ENCODE measurements at regions not wholly inside any gene's neighbourhood (a gene's known extent, or its start where the extent isn't known, plus 50 kb on each side); places are given as distances from the start of the nearest gene placed in this dataset.

DNA sequence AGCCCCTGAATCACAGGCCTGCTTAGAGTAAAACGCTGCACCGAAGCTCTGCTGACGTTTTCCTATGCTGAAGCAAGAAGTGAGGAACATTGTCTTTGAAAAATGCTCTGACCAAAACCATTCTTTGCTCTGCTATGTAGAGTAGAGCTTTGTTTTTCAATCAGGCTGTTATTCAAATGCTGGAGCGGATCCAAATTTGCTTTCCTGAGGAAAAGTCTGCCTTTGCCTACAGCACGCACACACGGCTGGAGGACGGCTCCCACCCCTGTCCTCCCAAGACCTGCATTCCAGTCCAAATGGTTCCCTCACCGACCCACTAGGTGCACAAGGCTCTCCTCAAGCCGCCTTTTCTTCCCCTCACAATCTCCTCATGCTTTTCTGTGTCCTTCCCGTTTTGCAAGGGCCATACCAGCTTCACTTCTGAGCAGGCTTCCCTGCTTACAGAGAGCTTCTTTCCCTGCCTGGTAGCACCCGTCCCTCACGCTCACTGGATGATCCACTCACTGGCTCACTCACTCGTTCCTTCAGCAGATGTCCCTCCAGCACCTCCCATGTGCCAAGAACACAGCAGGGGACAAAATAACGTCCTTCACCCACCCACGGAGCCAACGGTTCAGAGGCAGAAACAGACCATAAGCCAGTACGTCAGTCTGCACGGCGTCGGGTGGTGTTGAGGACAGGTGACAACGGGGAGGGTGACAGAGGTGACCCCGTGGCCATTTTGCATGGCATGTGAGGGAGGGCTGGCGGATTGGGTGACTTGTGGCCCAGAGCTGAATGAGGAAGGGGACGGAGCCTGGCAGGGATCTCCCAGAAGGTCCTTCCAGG is 137.9 kb upstream of the NEDD9 start:
- no peak overlapping the region for H3K4me3 ChIP-seq (ENCODE audit: low read length in 2 of 2)
- H3K4me1 ChIP-seq (ENCODE audit: control insufficient read depth, insufficient read depth, low read length) = no peaks in the 10 kb centered on the region
- peaks cover 0 to 2% of the 10 kb centered on the region in 2 donors for H3K9me3 ChIP-seq (ENCODE audit: control insufficient read depth in 2 of 2, low read length in 2 of 2)
- no peaks in the 10 kb centered on the region for H3K36me3 ChIP-seq (ENCODE audit: control insufficient read depth in 2 of 2, insufficient read depth in 2 of 2, low read length in 2 of 2)
- H3K27ac ChIP-seq (ENCODE audit: low read length) = no peak overlapping the region
- no peak overlapping the region for H3K9ac ChIP-seq (ENCODE audit: low read length in 2 of 2)
- no peaks in the 10 kb centered on the region for H3K27me3 ChIP-seq (ENCODE audit: control insufficient read depth in 1 of 2, insufficient read depth in 2 of 2, low read length in 2 of 2)

DNA sequence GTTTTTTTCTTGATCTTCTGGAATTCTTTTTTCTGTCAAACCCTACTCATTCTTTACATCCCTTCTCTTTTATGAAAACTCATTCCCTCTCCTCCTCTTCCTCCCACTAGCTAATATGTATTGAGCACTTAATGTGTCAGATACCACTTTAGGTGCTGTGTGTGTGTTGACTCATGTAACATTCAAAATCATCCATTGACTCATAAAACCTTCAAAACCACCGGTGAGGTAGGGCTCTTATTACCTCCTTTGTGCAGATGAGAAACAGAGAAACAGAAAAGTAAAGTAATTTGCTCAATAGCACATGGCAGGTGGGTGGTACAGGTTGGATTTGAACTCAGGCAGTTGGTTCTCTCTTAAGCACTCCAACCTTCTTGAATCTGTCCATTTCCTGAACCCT is 136.3 kb upstream of the NEDD9 start:
- no peaks in the 10 kb centered on the region for H3K4me1 ChIP-seq (ENCODE audit: control insufficient read depth, insufficient read depth, low read length)
- no peak overlapping the region for H3K27ac ChIP-seq (ENCODE audit: low read length)
- no peaks in the 10 kb centered on the region for H3K36me3 ChIP-seq (ENCODE audit: control insufficient read depth in 2 of 2, insufficient read depth in 2 of 2, low read length in 2 of 2)
- no peaks in the 10 kb centered on the region for H3K9me3 ChIP-seq (ENCODE audit: control insufficient read depth in 2 of 2, low read length in 2 of 2)
- no peak overlapping the region for H3K4me3 ChIP-seq (ENCODE audit: low read length in 2 of 2)
- no peaks in the 10 kb centered on the region for H3K27me3 ChIP-seq (ENCODE audit: control insufficient read depth in 1 of 2, insufficient read depth in 2 of 2, low read length in 2 of 2)
- no peak overlapping the region for H3K9ac ChIP-seq (ENCODE audit: low read length in 2 of 2)

DNA sequence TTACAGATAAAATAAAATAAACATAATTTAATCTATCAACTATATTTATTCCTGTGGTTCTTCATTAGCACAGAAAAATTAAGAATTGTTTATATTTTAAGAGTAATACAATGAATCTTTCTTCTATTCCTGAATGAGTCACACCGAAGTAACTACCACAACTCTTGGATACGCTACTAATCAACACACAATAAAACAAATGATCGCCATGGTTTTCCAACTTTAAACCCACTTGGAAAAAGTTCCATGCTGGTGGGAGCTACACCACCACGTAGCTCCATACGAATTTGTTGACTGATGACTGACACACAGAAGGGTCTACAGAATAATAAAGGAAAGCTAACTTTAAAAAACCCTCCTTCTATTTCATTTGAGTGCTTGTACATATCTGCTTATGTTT is 135.8 kb upstream of the NEDD9 start:
- H3K27ac ChIP-seq (ENCODE audit: low read length) = no peak overlapping the region

DNA sequence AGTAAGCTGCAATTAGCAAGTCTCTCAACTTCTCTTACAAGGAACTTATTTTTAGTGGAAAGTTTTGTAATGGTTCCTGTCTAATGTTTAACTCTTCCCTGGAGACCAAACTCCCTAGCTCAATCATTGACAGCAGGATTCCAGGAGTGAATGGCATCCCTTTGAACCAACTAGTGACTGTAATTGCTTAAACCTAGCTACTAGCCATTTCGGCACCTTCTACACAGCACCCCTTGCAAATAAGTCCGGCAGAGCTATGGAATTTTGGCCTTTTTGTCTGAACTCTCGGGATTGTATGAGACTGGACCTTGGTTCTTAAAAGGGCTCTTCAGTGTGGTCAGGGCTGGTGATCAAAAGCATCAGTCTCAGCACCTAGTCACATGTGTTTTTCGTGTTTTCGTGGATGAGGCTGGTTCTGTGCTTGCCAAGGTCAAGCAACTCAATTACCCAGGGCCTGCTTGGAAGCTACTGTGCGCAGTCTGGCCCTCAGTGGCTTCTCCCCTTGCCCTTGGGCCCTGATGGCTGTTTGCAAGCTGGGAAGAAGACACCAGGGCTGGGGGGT is 135.3 kb upstream of the NEDD9 start:
- Histone ChIP-seq H3K9ac (ENCODE audit: low read length in 2 of 2) (no peak overlapping the region), H3K36me3 (ENCODE audit: control insufficient read depth in 2 of 2, insufficient read depth in 2 of 2, low read length in 2 of 2) (no peaks in the 10 kb centered on the region), H3K27ac (ENCODE audit: low read length) (no peak overlapping the region), H3K4me3 (ENCODE audit: low read length in 2 of 2) (no peak overlapping the region), H3K4me1 (ENCODE audit: control insufficient read depth, insufficient read depth, low read length) (no peaks in the 10 kb centered on the region), H3K27me3 (ENCODE audit: control insufficient read depth in 1 of 2, insufficient read depth in 2 of 2, low read length in 2 of 2) (no peaks in the 10 kb centered on the region), H3K9me3 (ENCODE audit: control insufficient read depth in 2 of 2, low read length in 2 of 2) (no peaks in the 10 kb centered on the region)

More for the DNA sequence above, 135.8 kb upstream of the NEDD9 start:
- Histone ChIP-seq H3K27me3 (ENCODE audit: control insufficient read depth in 1 of 2, insufficient read depth in 2 of 2, low read length in 2 of 2) (no peaks in the 10 kb centered on the region), H3K9me3 (ENCODE audit: control insufficient read depth in 2 of 2, low read length in 2 of 2) (no peaks in the 10 kb centered on the region), H3K9ac (ENCODE audit: low read length in 2 of 2) (no peak overlapping the region), H3K4me3 (ENCODE audit: low read length in 2 of 2) (no peak overlapping the region), H3K4me1 (ENCODE audit: control insufficient read depth, insufficient read depth, low read length) (no peaks in the 10 kb centered on the region), H3K36me3 (ENCODE audit: control insufficient read depth in 2 of 2, insufficient read depth in 2 of 2, low read length in 2 of 2) (no peaks in the 10 kb centered on the region)

DNA sequence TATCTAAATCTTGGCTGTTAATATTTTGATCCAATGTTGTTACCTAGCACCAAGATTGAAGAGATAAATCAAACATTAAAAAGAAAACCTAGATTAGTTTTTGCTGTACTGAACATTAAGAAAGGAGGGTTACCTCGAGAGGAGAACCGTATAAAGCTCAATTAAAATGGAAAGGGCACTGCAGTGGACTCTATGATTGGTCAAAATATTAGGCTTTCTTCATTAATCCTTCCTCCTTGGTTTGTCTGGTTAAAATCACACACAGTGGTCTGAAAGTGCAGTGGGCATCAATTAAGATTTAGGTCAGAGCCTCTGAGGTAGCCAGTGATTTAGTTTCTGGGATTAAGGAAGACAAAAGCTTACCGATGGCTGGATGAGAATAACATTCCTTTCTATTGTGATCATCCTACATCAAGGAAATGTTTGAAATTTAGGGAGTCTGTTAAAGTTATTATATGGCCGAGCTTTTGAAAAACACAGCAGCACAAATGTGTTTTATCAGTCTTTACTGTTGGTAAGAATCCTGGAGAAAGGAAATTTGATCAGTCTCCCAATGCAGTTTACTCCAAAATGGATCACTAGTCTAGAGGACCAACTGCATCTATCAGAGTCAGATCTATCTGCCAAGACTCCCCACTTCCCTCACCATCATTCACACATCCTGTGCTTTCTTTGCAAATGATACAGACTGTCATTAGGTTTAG is 134.6 kb upstream of the NEDD9 start:
- no peaks in the 10 kb centered on the region for H3K27me3 ChIP-seq (ENCODE audit: control insufficient read depth in 1 of 2, insufficient read depth in 2 of 2, low read length in 2 of 2)
- H3K4me3 ChIP-seq (ENCODE audit: low read length in 2 of 2) = no peak overlapping the region
- no peaks in the 10 kb centered on the region for H3K4me1 ChIP-seq (ENCODE audit: control insufficient read depth, insufficient read depth, low read length)
- H3K9me3 ChIP-seq (ENCODE audit: control insufficient read depth in 2 of 2, low read length in 2 of 2) = no peaks in the 10 kb centered on the region
- no peak overlapping the region for H3K27ac ChIP-seq (ENCODE audit: low read length)
- H3K36me3 ChIP-seq (ENCODE audit: control insufficient read depth in 2 of 2, insufficient read depth in 2 of 2, low read length in 2 of 2) = no peaks in the 10 kb centered on the region
- H3K9ac ChIP-seq (ENCODE audit: low read length in 2 of 2) = no peak overlapping the region

DNA sequence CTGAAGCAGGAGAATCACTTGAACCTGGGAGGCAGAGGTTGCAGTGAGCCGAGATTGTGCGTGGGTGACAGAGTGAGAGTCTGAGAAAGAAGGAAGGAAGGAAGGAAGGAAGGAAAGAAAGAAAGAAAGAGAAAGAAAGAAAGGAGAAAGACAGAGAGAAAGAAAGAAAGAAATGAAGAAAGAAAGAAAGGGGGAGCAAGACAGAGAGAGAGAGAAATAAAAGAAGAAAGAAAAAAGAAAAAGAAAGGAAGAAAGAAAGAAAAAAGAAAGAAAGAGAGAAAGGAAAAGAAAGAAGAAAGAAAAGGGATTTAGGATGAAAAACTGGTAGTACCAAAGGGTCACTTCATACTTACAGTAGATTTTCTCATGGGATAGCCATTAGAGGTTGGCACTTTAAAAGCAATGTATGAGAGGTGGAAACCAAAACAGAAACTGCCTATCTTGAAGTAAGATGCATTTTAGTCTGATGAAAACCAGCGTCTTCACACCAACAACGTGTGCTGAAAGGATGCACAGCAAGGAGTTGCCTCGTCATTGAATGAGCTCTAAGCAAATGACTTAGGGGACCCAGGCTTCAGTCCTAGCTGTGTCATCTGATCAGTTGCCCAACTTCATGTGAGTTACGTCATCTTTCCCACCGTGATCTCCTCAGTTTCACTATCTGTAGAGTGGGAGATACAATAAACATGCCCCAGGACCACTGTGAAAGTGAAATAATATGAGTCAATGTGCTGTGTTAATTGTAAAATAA is 133.9 kb upstream of the NEDD9 start:
- Histone ChIP-seq H3K27me3 (ENCODE audit: control insufficient read depth in 1 of 2, insufficient read depth in 2 of 2, low read length in 2 of 2) (no peaks in the 10 kb centered on the region), H3K36me3 (ENCODE audit: control insufficient read depth in 2 of 2, insufficient read depth in 2 of 2, low read length in 2 of 2) (no peaks in the 10 kb centered on the region), H3K4me1 (ENCODE audit: control insufficient read depth, insufficient read depth, low read length) (no peaks in the 10 kb centered on the region), H3K27ac (ENCODE audit: low read length) (no peak overlapping the region), H3K9ac (ENCODE audit: low read length in 2 of 2) (no peak overlapping the region), H3K9me3 (ENCODE audit: control insufficient read depth in 2 of 2, low read length in 2 of 2) (no peaks in the 10 kb centered on the region), H3K4me3 (ENCODE audit: low read length in 2 of 2) (no peak overlapping the region)

DNA sequence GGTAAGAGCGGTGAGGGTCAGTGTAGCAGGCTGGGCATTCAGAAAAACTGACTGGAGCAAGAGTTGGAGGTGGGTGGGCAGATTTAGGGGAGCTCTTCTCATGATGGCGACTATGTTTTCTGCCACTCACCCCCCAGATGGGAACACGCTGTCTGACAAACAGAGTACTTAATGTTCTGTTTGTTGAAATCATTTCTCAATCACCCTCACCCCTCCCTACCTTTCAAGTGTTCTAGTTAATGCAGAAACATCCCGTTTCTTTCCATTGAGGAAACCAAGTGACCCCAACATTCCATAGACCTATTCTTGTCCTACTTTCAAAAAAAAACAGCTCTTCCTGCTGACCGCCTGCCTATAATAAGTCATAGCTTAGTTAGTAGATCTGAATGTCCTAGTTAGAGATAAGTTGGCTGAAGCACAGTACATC is 132.5 kb upstream of the NEDD9 start:
- no peaks in the 10 kb centered on the region for H3K27me3 ChIP-seq (ENCODE audit: control insufficient read depth in 1 of 2, insufficient read depth in 2 of 2, low read length in 2 of 2)
- no peak overlapping the region for H3K27ac ChIP-seq (ENCODE audit: low read length)
- no peaks in the 10 kb centered on the region for H3K36me3 ChIP-seq (ENCODE audit: control insufficient read depth in 2 of 2, insufficient read depth in 2 of 2, low read length in 2 of 2)
- no peak overlapping the region for H3K4me3 ChIP-seq (ENCODE audit: low read length in 2 of 2)
- H3K9ac ChIP-seq (ENCODE audit: low read length in 2 of 2) = no peak overlapping the region
- H3K9me3 ChIP-seq (ENCODE audit: control insufficient read depth in 2 of 2, low read length in 2 of 2) = no peaks in the 10 kb centered on the region
- H3K4me1 ChIP-seq (ENCODE audit: control insufficient read depth, insufficient read depth, low read length) = no peaks in the 10 kb centered on the region

DNA sequence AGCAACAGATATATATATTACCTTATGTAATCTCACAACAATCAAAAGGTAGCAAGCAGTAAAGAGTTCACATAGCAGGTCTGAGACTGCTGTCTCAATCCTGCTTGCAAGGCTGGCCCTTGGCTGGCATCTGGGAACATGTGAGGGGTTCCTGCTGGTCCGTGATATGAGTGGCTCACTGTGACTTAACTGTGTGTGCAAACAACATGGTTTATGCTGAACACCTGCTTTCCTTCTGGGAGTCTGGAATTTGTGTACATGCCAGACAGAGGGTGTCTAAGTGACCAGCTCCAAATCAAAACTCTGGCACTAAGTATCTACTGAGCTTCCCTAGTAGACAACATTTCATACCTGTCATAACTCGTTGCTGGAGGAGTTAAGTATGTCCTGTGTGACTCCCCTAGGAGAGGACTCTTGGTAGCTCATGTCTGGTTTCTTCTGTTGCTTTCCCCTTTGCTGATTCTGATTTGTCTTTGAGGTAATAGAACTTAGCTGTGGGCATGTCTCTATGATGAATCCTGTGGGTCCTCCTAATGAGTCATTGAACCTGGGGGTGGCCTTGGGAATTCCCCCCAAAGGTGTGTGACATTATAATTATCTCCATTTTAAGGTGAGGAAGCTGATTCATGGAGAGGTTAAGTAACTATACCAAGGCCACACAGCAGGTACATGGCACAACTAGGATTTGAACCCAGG is 131.6 kb upstream of the NEDD9 start:
- no peaks in the 10 kb centered on the region for H3K27me3 ChIP-seq (ENCODE audit: control insufficient read depth in 1 of 2, insufficient read depth in 2 of 2, low read length in 2 of 2)
- no peaks in the 10 kb centered on the region for H3K4me1 ChIP-seq (ENCODE audit: control insufficient read depth, insufficient read depth, low read length)
- no peak overlapping the region for H3K9ac ChIP-seq (ENCODE audit: low read length in 2 of 2)
- H3K4me3 ChIP-seq (ENCODE audit: low read length in 2 of 2) = no peak overlapping the region
- no peaks in the 10 kb centered on the region for H3K36me3 ChIP-seq (ENCODE audit: control insufficient read depth in 2 of 2, insufficient read depth in 2 of 2, low read length in 2 of 2)
- H3K27ac ChIP-seq (ENCODE audit: low read length) = no peak overlapping the region
- H3K9me3 ChIP-seq (ENCODE audit: control insufficient read depth in 2 of 2, low read length in 2 of 2) = no peaks in the 10 kb centered on the region

DNA sequence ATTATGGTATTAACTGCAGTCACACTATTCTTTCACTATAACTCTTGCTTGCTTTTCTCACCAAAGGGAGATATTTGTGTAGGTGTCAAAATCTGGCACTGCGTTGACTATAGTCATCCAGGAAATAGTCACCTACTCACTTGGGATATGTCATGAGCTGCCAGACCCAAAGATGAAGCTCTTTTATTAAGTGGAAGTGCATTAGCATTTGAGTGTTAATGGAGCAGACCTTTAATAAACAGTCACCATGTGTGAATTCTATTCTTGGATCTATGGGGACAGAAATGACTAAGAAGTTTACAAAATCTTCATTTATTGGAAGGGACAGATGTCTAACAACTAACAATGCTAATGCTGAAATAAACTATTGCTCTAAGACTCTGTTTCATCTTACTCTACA is 130.1 kb upstream of the NEDD9 start:
- Histone ChIP-seq H3K9ac (ENCODE audit: low read length in 2 of 2) (no peak overlapping the region), H3K4me3 (ENCODE audit: low read length in 2 of 2) (no peak overlapping the region), H3K4me1 (ENCODE audit: control insufficient read depth, insufficient read depth, low read length) (no peaks in the 10 kb centered on the region), H3K27ac (ENCODE audit: low read length) (no peak overlapping the region), H3K36me3 (ENCODE audit: control insufficient read depth in 2 of 2, insufficient read depth in 2 of 2, low read length in 2 of 2) (no peaks in the 10 kb centered on the region), H3K9me3 (ENCODE audit: control insufficient read depth in 2 of 2, low read length in 2 of 2) (no peaks in the 10 kb centered on the region), H3K27me3 (ENCODE audit: control insufficient read depth in 1 of 2, insufficient read depth in 2 of 2, low read length in 2 of 2) (no peaks in the 10 kb centered on the region)
